Effector memory CD4-positive, alpha-beta T cell (primary cell): ENCODE measurements at regions not wholly inside any gene's neighbourhood (a gene's known extent, or its start where the extent isn't known, plus 50 kb on each side); places are given as distances from the start of the nearest gene placed in this dataset.

Experiments
- DNase-seq, 3 donors: peaks; one replicate each; pipeline ENCODE4 v3.0.0-alpha.2; 2020
- H3K27ac ChIP-seq: 2 replicates; pipeline ENCODE4 v1.7.0; 2013; ENCODE audit warnings: mild to moderate bottlenecking, low read length, moderate library complexity; ENCODE audit not compliant: insufficient read depth, poor library complexity, severe bottlenecking
- H3K27me3 ChIP-seq: replicated peaks from 2 replicates; pipeline ENCODE4 v1.7.0; 2013; ENCODE audit warnings: mild to moderate bottlenecking, low read length; ENCODE audit not compliant: insufficient read depth, control insufficient read depth, poor library complexity, severe bottlenecking
- H3K36me3 ChIP-seq: 2 replicates; pipeline ENCODE4 v1.7.0; 2013; ENCODE audit warnings: mild to moderate bottlenecking, low read length, moderate library complexity; ENCODE audit not compliant: control insufficient read depth, insufficient read depth
- H3K4me1 ChIP-seq: 2 replicates; pipeline ENCODE4 v1.7.0; 2013; ENCODE audit warnings: low read length, mild to moderate bottlenecking; ENCODE audit not compliant: control insufficient read depth, insufficient read depth, poor library complexity, severe bottlenecking
- H3K4me3 ChIP-seq: 2 replicates; pipeline ENCODE4 v1.7.0; 2013; ENCODE audit warnings: low read length, low read depth, mild to moderate bottlenecking; ENCODE audit not compliant: insufficient read depth, poor library complexity, severe bottlenecking
- H3K9me3 ChIP-seq: 2 replicates; pipeline ENCODE4 v1.7.0; 2013; ENCODE audit warnings: mild to moderate bottlenecking, low read length, moderate library complexity; ENCODE audit not compliant: control insufficient read depth

DNA sequence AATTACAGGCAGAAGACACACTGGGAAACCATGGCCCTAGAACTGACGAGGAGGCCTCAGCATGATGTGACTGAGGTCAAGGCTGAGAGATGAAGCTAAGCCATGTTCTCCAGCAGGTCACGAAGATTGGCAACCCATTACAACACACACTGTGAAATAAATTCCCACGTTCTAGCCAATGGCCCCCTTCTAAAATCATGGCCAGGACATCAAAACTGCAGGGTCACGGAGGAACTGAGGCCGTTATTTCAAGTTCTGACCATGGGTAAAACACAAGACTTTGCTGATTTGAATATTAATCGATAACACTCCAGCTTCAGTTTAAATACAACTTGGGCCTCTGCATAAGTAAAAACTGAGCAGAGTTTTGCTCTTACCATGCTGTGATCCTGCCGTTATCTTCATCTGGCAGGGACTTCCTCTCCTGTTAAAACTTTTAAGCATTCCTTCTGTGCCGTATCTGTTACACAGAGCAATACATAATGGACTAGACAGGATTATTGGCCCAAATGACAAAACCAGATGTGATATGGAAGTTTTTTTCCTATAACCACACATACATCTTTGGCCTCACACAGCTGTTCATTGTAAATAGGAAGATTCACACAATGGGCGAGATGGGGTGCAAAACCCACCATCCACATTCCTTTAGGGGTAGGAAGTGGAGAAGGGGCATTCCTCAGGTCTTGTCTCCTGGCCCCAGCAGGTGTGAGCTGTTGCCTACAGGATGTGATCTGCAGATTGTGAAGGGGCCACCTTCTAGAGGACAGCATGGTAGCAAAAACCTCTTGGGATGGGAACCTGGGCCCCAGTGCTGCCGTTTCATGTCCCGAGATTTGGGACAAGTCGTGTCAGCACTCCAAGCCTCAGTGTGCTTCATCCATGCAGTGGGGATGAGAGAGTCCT lies 207.4 kb downstream of the OPA1 start:
- Histone ChIP-seq H3K27ac (no peak overlapping the region), H3K27me3 (peaks cover 2% of the 10 kb centered on the region), H3K4me1 (no peaks in the 10 kb centered on the region), H3K4me3 (no peak overlapping the region), H3K9me3 (no peaks in the 10 kb centered on the region), H3K36me3 (no peaks in the 10 kb centered on the region)
- no peak for DNase-seq

DNA sequence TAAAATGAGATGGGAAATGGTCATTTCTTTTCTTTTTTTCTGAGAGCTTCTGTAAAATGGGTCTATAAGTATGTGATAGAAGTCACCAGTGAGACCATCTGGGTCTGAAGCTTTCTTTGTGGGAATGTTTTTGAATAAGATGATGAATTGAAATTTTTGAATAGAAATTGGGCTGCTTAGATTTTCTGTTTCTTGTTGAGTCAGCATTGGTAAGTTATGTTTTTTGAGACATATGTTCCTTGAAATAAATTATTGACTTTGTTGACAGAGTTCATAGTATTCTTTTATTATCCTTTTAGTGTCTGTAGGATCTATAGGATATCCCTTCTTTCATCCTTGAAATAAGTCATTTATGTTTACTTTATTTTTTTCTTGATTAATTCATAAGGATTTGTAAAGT lies 208.1 kb downstream of the OPA1 start:
- Histone ChIP-seq H3K36me3 (no peaks in the 10 kb centered on the region), H3K9me3 (no peaks in the 10 kb centered on the region), H3K4me3 (no peak overlapping the region), H3K4me1 (no peaks in the 10 kb centered on the region), H3K27ac (no peak overlapping the region), H3K27me3 (peaks cover 2% of the 10 kb centered on the region)
- DNase-seq, result no peak

DNA sequence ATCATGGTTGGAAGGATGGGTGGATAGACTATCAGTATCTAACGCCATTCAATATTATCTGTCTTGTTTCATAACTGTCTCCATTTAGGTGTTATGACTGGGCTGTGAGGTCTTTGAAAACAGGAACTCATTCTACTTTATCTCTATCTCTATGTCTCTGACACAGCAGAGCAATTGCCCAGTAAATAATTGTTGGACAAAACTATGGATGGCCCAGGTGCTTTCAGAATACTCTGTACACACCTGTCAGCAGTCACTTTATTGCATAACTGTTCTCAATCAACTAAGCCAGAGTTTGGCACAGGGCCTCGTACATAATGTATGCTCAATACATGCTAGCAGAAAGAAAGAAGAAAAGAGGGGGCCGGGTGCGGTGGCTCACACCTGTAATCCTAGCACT lies 210.3 kb downstream of the OPA1 start:
- no peaks in the 10 kb centered on the region for H3K9me3 ChIP-seq
- no peak overlapping the region for H3K27ac ChIP-seq
- H3K4me3 ChIP-seq, result no peak overlapping the region
- H3K4me1 ChIP-seq, result no peaks in the 10 kb centered on the region
- no peak for DNase-seq
- peaks cover 2% of the 10 kb centered on the region for H3K27me3 ChIP-seq
- no peaks in the 10 kb centered on the region for H3K36me3 ChIP-seq

DNA sequence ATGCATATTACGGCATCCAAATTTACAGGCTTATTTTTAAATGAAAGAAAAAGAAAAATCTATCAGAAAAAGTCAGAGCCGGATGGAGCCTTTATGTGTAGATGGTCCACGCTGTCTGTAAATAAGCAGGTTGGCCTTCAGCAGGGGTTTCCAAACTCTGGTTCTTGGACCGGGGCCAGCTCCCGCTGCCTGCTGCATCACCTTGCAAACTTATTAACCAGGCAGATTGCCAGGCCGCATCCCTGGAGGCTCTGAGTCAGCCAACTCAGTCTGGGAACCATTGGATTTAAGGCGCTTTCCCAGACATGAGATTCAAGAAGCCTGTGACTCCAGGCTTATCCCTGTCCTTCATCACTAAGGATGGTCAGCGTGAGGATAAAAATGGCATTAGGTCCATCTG lies 212.4 kb downstream of the OPA1 start:
- DNase-seq, result no peak
- no peaks in the 10 kb centered on the region for H3K36me3 ChIP-seq
- no peaks in the 10 kb centered on the region for H3K4me1 ChIP-seq
- H3K9me3 ChIP-seq, result no peaks in the 10 kb centered on the region
- no peak overlapping the region for H3K27ac ChIP-seq
- no peak overlapping the region for H3K4me3 ChIP-seq
- H3K27me3 ChIP-seq, result peaks cover 2% of the 10 kb centered on the region

DNA sequence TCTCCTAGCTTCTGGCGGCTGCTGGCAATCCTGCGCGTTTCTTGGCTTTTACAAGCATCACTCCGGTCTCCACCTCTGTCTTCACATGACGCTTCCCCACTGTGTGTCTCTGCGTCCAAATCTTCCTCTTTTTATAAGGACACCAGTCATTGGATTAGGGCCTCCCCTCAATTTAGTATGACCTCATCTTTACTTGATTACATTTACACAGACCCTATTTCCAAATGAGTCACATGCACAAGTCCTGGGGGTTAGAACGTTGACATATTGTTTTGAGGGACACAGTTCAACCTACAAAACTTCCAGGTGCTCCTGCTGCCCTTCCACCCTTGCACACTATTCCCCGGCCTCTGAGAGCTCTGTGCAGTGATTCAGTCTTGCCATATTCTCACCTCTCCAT lies 215.3 kb downstream of the OPA1 start:
- Histone ChIP-seq H3K36me3 (no peaks in the 10 kb centered on the region), H3K27ac (no peak overlapping the region), H3K4me1 (no peaks in the 10 kb centered on the region), H3K27me3 (peaks cover under 1% of the 10 kb centered on the region), H3K4me3 (no peak overlapping the region), H3K9me3 (no peaks in the 10 kb centered on the region)
- no peak for DNase-seq

DNA sequence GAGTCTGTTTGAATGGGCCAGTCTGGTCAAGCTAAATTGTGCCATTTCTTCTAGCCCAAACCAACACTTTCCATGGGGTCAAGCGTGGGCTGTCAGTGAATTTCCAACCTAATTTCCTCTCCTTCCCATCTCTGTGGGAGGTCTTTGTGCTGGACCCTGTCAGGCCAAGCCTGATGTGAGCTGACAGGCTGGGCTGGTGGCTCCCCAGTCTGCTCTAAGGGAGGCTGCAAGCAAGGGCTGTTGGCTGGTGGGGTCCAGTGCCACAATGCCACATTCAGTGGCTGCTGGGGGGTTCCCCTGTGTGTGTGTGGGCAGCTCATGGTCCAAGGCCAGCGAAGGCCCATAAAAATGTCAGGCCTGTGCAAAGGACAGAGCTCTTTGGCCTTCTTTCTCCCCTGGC lies 216.1 kb downstream of the OPA1 start:
- Histone ChIP-seq H3K4me3 (no peak overlapping the region), H3K27ac (no peak overlapping the region), H3K4me1 (no peaks in the 10 kb centered on the region), H3K27me3 (no peaks in the 10 kb centered on the region), H3K36me3 (no peaks in the 10 kb centered on the region), H3K9me3 (no peaks in the 10 kb centered on the region)
- no peak for DNase-seq

DNA sequence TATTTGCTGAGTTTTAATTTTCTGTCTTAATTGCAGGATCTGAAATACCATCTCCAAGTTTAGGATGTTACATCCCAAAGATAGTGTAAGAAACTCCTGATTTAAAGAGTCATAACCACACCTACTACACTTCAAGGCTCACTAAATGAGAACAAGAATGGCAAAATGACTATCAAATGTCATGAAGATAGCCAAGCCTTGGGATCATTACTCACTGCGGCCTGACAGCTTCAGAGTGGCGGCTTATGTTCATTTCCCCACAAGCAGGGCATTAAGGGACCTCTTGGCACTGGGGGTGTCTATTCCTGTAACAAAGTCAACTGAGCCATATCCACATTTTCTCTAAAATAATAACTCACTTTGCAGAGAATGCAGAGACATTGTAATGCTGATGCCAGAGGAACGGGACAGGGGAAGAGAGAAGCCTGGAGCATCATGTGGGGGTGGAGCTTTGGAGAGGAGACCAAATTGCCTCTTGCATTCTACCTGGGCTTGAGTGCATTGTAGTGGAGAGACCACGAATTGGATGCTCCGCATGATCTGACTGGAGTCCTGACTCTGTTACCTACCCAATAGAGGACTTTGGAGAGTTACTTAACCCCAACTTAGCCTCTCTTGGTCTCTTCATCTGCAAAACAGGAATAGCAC lies 219.2 kb downstream of the OPA1 start:
- no peaks in the 10 kb centered on the region for H3K27me3 ChIP-seq
- H3K4me1 ChIP-seq, result no peaks in the 10 kb centered on the region
- no peaks in the 10 kb centered on the region for H3K9me3 ChIP-seq
- no peak for DNase-seq
- H3K4me3 ChIP-seq, result no peak overlapping the region
- no peak overlapping the region for H3K27ac ChIP-seq
- H3K36me3 ChIP-seq, result no peaks in the 10 kb centered on the region

DNA sequence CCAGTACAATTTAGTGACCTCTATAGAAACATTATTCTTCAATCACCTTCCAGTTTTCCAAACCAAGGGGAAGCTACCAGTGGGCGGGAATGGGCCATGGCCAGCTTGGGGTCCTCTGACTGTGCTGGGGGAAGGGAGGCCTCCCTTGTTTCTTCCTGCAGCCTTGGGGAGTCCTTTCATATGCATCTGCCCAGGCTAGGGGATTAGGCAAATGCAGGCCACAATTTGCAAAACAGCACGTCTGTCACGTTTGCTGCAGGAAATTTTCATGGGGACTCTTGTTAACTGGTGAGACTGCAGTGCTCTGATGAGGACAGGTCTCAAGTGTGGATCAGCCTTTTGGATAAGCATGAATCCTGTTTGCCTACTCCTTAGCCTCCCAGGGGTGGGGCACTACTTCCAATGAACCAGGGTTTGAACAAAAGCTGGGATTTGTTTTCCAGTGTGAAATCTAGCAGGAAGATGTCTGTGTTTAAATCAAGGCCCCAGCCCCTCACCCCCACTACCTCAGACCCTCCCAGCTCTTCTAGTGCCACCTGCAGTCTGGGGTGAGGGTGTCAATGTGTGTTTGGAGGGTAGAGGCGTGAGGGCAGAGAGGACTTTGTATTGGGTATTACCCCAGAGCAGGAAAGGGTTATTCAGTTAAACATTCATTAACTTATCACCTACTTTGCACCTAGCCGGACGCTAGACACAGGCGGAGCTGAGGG lies 219.9 kb downstream of the OPA1 start:
- DNase-seq, result no peak
- no peaks in the 10 kb centered on the region for H3K4me1 ChIP-seq
- H3K27me3 ChIP-seq, result no peaks in the 10 kb centered on the region
- no peak overlapping the region for H3K4me3 ChIP-seq
- H3K36me3 ChIP-seq, result no peaks in the 10 kb centered on the region
- no peak overlapping the region for H3K27ac ChIP-seq
- no peaks in the 10 kb centered on the region for H3K9me3 ChIP-seq

DNA sequence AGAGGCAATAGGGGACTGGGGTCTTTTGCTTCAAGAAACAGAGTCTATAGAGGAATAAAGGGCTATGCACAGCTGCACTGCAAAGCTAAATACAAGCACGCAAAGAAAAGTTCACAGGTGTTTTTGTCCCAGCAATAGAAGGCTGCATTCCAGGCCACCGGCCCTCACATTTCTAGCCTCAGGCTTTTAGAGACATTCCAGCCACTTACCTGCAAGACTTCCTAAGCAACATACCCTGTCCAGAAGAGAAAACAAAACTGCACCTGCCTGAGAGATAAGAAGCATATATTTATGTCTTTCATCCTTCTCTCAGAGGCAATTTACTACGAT lies 220.5 kb downstream of the OPA1 start:
- no peaks in the 10 kb centered on the region for H3K9me3 ChIP-seq
- no peaks in the 10 kb centered on the region for H3K36me3 ChIP-seq
- H3K4me3 ChIP-seq, result no peak overlapping the region
- no peak overlapping the region for H3K27ac ChIP-seq
- H3K27me3 ChIP-seq, result no peaks in the 10 kb centered on the region
- H3K4me1 ChIP-seq, result no peaks in the 10 kb centered on the region
- DNase-seq, result no peak
